ENCODE measurements at regions not wholly inside any gene's neighbourhood (a gene's known extent, or its start where the extent isn't known, plus 50 kb on each side); places are given as distances from the start of the nearest gene placed in this dataset.

- no peaks in the 10 kb centered on the region for H3K9me2 ChIP-seq (ENCODE audit: insufficient read depth)
- ChIA-PET POLR2A (ENCODE audit: unreplicated experiment) (no interaction called here), CTCF (interaction anchor here (0.7 kb wide), 1 partner anchor 652 kb away, joined by 4 read pairs; no protein-coding TSS in a partner anchor)
- no peak overlapping the region for H3K4me3 ChIP-seq
- H3K4me2 ChIP-seq, result no peak overlapping the region
- no TSS peak for BruUV-seq (replicated peaks)
- no peak overlapping the region for H3K27ac ChIP-seq
- TF ChIP-seq EZH2 (IDR thresholded peaks at IDR 0.05; ENCODE audit: low read depth) (no peak), CTCF (conservative IDR thresholded peaks at IDR 0.05) (no peak)
- peaks cover 35% of the 10 kb centered on the region for H3K4me1 ChIP-seq (replicated peaks; ENCODE audit: insufficient read depth)
- peaks cover 44% of the 10 kb centered on the region; the same call in 1 of the 2 replicates for H3K79me2 ChIP-seq (ENCODE audit: low read depth)
- H3F3A ChIP-seq (ENCODE audit: insufficient read depth, low read depth), result peaks cover 15% of the 10 kb centered on the region
- no peaks in the 10 kb centered on the region for H4K20me1 ChIP-seq (ENCODE audit: insufficient read depth)
- no peak overlapping the region for H2AFZ ChIP-seq
- DNase-seq, result no peak
- no peaks in the 10 kb centered on the region for H3K27me3 ChIP-seq (ENCODE audit: insufficient read depth, low read depth)
- peaks cover 30% of the 10 kb centered on the region for H3K36me3 ChIP-seq (ENCODE audit: low read depth)
- no peaks in the 10 kb centered on the region; the same call in 1 of the 2 replicates for H3K9me3 ChIP-seq (ENCODE audit: insufficient read depth, low read depth)
- intact Hi-C loops (cut with micrococcal nuclease; ENCODE audit: unreplicated experiment), result no loop called here
These were observed 168.5 kb downstream of the CYB561 start for GRCh38 chr17:63277629-63278028.

- Histone ChIP-seq H3K27me3 (ENCODE audit: insufficient read depth, low read depth) (no peaks in the 10 kb centered on the region), H3K79me2 (ENCODE audit: low read depth) (peaks cover 35% of the 10 kb centered on the region; the same call in 1 of the 2 replicates), H3K9me2 (ENCODE audit: insufficient read depth) (no peaks in the 10 kb centered on the region), H4K20me1 (ENCODE audit: insufficient read depth) (no peaks in the 10 kb centered on the region), H3K9me3 (ENCODE audit: insufficient read depth, low read depth) (peaks cover 7% of the 10 kb centered on the region), H3K4me1 (replicated peaks; ENCODE audit: insufficient read depth) (peaks cover 30% of the 10 kb centered on the region), H3K4me2 (no peak overlapping the region), H3F3A (ENCODE audit: insufficient read depth, low read depth) (peaks cover 20% of the 10 kb centered on the region), H3K36me3 (ENCODE audit: low read depth) (peaks cover 42% of the 10 kb centered on the region), H2AFZ (no peak overlapping the region), H3K27ac (no peak overlapping the region), H3K4me3 (no peak overlapping the region)
- ChIA-PET CTCF (no interaction called here), POLR2A (ENCODE audit: unreplicated experiment) (no interaction called here)
- TF ChIP-seq CTCF (conservative IDR thresholded peaks at IDR 0.05) (no peak), EZH2 (IDR thresholded peaks at IDR 0.05; ENCODE audit: low read depth) (no peak)
- BruUV-seq (replicated peaks), result no TSS peak
- DNase-seq, result no peak
- intact Hi-C loops (cut with micrococcal nuclease; ENCODE audit: unreplicated experiment), result no loop called here
These were observed 167.2 kb downstream of the CYB561 start for GRCh38 chr17:63278728-63279442.

GRCh38 chr17:63279498-63280230, 166.4 kb downstream of the CYB561 start:
- H3K9me3 ChIP-seq (ENCODE audit: insufficient read depth, low read depth), result peaks cover 12% of the 10 kb centered on the region
- ChIA-PET POLR2A (ENCODE audit: unreplicated experiment) (no interaction called here), CTCF (no interaction called here)
- peaks cover 23% of the 10 kb centered on the region for H3K4me1 ChIP-seq (replicated peaks; ENCODE audit: insufficient read depth)
- BruUV-seq (replicated peaks), result no TSS peak
- no peak overlapping the region for H3K4me2 ChIP-seq
- H3K27ac ChIP-seq, result no peak overlapping the region
- no peak for TF ChIP-seq EZH2 (IDR thresholded peaks at IDR 0.05; ENCODE audit: low read depth)
- TF ChIP-seq CTCF (conservative IDR thresholded peaks at IDR 0.05), result no peak
- DNase-seq, result no peak
- intact Hi-C loops (cut with micrococcal nuclease; ENCODE audit: unreplicated experiment), result no loop called here
- H3K36me3 ChIP-seq (ENCODE audit: low read depth), result peaks cover 50% of the 10 kb centered on the region
- H4K20me1 ChIP-seq (ENCODE audit: insufficient read depth), result no peaks in the 10 kb centered on the region
- no peak overlapping the region for H2AFZ ChIP-seq
- H3F3A ChIP-seq (ENCODE audit: insufficient read depth, low read depth), result peaks cover 21% of the 10 kb centered on the region
- peaks cover 38% of the 10 kb centered on the region; the same call in 1 of the 2 replicates for H3K79me2 ChIP-seq (ENCODE audit: low read depth)
- H3K4me3 ChIP-seq, result no peak overlapping the region
- no peaks in the 10 kb centered on the region for H3K27me3 ChIP-seq (ENCODE audit: insufficient read depth, low read depth)
- no peaks in the 10 kb centered on the region for H3K9me2 ChIP-seq (ENCODE audit: insufficient read depth)
